GM12878 (cell line): ENCODE measurements at regions not wholly inside any gene's neighbourhood (a gene's known extent, or its start where the extent isn't known, plus 50 kb on each side); places are given as distances from the start of the nearest gene placed in this dataset.

Source experiments
- ATAC-seq: fragments of 200-7000 bp; cut with Tn5 transposase; 3 replicates; pipeline ENCODE4 v1.9.1; 2020; ENCODE audit warnings: mild to moderate bottlenecking, moderate library complexity
- BruUV-seq: library from RNA; stranded (reverse); fragments of 400-500 nt; replicated peaks from 2 replicates; lab custom pipeline; 2021; lab: Mats Ljungman, UMichigan
- CTCF ChIA-PET: fragments of 300-600 bp; sonication (Branson Sonifier 250); formaldehyde crosslinking; extraction: SDS; loops from one replicate; lab custom pipeline; 2021; ENCODE audit warnings: inconsistent platforms; lab: Yijun Ruan, JAX
- POLR2A ChIA-PET: fragments of 350-600 bp; formaldehyde crosslinking; extraction: SDS; loops from one replicate; lab custom pipeline; 2021; ENCODE audit warnings: inconsistent platforms; lab: Charles Lee
- RAD21 ChIA-PET: fragments of 300-600 bp; sonication (Branson Sonifier 250); formaldehyde crosslinking; loops from one replicate; lab custom pipeline; 2023; ENCODE audit warnings: antibody characterized with exemption; ENCODE audit not compliant: unreplicated experiment; lab: Charles Lee
- SMC1A ChIA-PET: fragments of 300-600 bp; sonication (Branson Sonifier 250); formaldehyde crosslinking; loops from one replicate; lab custom pipeline; 2023; ENCODE audit not compliant: unreplicated experiment, uncharacterized antibody; lab: Charles Lee
- DNase-seq: peaks from one replicate; pipeline ENCODE4 v3.0.0-alpha.2; 2011; ENCODE audit warnings: low read depth, low spot score
- FAIRE-seq: peaks from 3 replicates; lab custom pipeline; 2011; peaks lifted over from hg19 to GRCh38; lab: Jason Lieb, UNC
- H2AFZ ChIP-seq: 2 replicates; pipeline ENCODE4 v1.6.0; 2011; ENCODE audit warnings: low read depth, low read length, control low read depth; ENCODE audit not compliant: control insufficient read depth
- H3K27ac ChIP-seq: 2 replicates; pipeline ENCODE4 v1.5.1; 2011; ENCODE audit warnings: control low read depth; ENCODE audit not compliant: control insufficient read depth, insufficient read depth
- H3K27me3 ChIP-seq, 2 experiments: replicated peaks in 1 of 2; 2 replicates each; pipeline versions ENCODE4 v1.6.0 to v1.6.1; 2011; ENCODE audit warnings: low read length in 1 of 2; ENCODE audit not compliant: control insufficient read depth in 2 of 2, insufficient read depth in 2 of 2
- H3K36me3 ChIP-seq, 2 experiments: 2 replicates each; pipeline ENCODE4 v1.5.1; 2011; ENCODE audit warnings: low read length in 1 of 2; ENCODE audit not compliant: control insufficient read depth in 2 of 2, insufficient read depth in 2 of 2
- H3K4me1 ChIP-seq: 2 replicates; pipeline ENCODE4 v1.6.1; 2011; ENCODE audit warnings: mild to moderate bottlenecking, low read length, moderate library complexity, mixed read lengths; ENCODE audit not compliant: control insufficient read depth, insufficient read depth
- H3K4me2 ChIP-seq: 2 replicates; pipeline ENCODE4 v1.6.0; 2011; ENCODE audit warnings: control low read depth; ENCODE audit not compliant: control insufficient read depth, insufficient read depth
- H3K4me3 ChIP-seq: fragments of 200-600 bp; sonication (generic); 2 replicates; pipeline ENCODE4 v1.5.1; 2016
- H3K79me2 ChIP-seq: 2 replicates; pipeline ENCODE4 v1.6.0; 2011; ENCODE audit warnings: low read length; ENCODE audit not compliant: control insufficient read depth, insufficient read depth
- H3K9ac ChIP-seq: 2 replicates; pipeline ENCODE4 v1.8.0; 2011; ENCODE audit warnings: low read length, control low read depth, mixed read lengths; ENCODE audit not compliant: control insufficient read depth, insufficient read depth
- H3K9me3 ChIP-seq: replicated peaks from 3 replicates; pipeline ENCODE4 v1.5.1; 2011; ENCODE audit warnings: mild to moderate bottlenecking, low read length; ENCODE audit not compliant: control insufficient read depth, insufficient read depth
- H4K20me1 ChIP-seq: 2 replicates; pipeline ENCODE4 v1.6.0; 2011; ENCODE audit not compliant: control insufficient read depth, insufficient read depth
- CEBPZ ChIP-seq: fragments of 150-350 bp; IDR thresholded peaks from 2 replicates; pipeline ENCODE4 v1.6.1; 2016; ENCODE audit warnings: low read depth, low read length
- HCFC1 ChIP-seq: fragments of 150-350 bp; IDR thresholded peaks from 2 replicates; pipeline ENCODE4 v1.6.1; 2014; ENCODE audit warnings: low read length
- JUND ChIP-seq: IDR thresholded peaks from 2 replicates; pipeline ENCODE4 v1.6.1; 2012; ENCODE audit warnings: low read depth, mild to moderate bottlenecking, low read length, improper control_type of control experiment, moderate library complexity
- PAX5 ChIP-seq: IDR thresholded peaks from 2 replicates; pipeline ENCODE4 v1.6.1; 2011; ENCODE audit warnings: low read depth, low read length, borderline replicate concordance
- ZNF384 ChIP-seq: IDR thresholded peaks from 2 replicates; pipeline ENCODE4 v1.6.1; 2012; ENCODE audit warnings: low read depth, mild to moderate bottlenecking, low read length, improper control_type of control experiment, borderline replicate concordance
- WGBS: methylation state at CpG from one replicate; pipeline ENCODE4 v1.1.6; 2016; ENCODE audit warnings: low lambda C conversion rate; ENCODE audit not compliant: insufficient replicate concordance, insufficient coverage; ENCODE audit errors: missing lambda C conversion rate; 5-methylcytosine and 5-hydroxymethylcytosine counted together
- in situ Hi-C: fragments of 300-500 bp; cut with MboI; formaldehyde crosslinking; loops from 9 replicates; pipeline ENCODE4 v1.14.3; 2018; ENCODE audit warnings: mixed read lengths
- intact Hi-C: fragments of 100-400 bp; cut with micrococcal nuclease; formaldehyde crosslinking; loops from one replicate; pipeline ENCODE4 v1.14.2; 2022; ENCODE audit not compliant: unreplicated experiment

DNA sequence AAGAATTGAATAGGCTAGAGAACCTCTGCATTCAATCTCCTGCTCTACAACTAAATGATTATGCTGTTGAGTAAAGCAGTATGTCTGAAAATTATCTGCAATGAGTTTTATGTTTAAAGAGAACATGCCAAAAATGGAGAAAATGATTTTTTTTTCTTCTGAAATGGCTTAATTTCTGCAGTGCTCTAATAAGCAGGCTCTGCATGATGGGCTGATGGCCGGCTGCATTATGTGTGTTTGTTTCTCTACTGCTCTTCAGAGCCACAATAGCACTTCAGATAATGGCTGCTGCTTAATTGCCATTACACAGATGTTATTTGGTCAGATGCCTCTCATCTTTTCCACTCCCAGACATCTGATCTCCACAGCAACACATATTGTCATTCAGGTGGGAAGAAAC, 286.4 kb upstream of the DMAC1 start:
- Histone ChIP-seq H4K20me1 (no peaks in the 10 kb centered on the region), H3K4me3 (no peak overlapping the region), H3K27ac (no peak overlapping the region), H3K9ac (no peak overlapping the region), H2AFZ (no peak overlapping the region), H3K79me2 (no peaks in the 10 kb centered on the region), H3K4me2 (no peak overlapping the region), H3K36me3 (no peaks in the 10 kb centered on the region), H3K9me3 (no peaks in the 10 kb centered on the region), H3K4me1 (no peaks in the 10 kb centered on the region), H3K27me3 (no peaks in the 10 kb centered on the region)
- WGBS = 0% methylated on average over 1 of the region's 1 CpG
- CTCF ChIA-PET = no interaction called here
- TF ChIP-seq PAX5 = no peak
- POLR2A ChIA-PET = no interaction called here
- in situ Hi-C loops (no loop called here), intact Hi-C loops (loop anchor here (5.0 to 10.0 kb wide), 2 partner anchors 61 to 239 kb away; no protein-coding TSS in a partner anchor)
- SMC1A ChIA-PET = no interaction called here
- FAIRE-seq (no peak), DNase-seq (no peak), ATAC-seq (no peak)
- no TSS peak for BruUV-seq
- RAD21 ChIA-PET = no interaction called here

DNA sequence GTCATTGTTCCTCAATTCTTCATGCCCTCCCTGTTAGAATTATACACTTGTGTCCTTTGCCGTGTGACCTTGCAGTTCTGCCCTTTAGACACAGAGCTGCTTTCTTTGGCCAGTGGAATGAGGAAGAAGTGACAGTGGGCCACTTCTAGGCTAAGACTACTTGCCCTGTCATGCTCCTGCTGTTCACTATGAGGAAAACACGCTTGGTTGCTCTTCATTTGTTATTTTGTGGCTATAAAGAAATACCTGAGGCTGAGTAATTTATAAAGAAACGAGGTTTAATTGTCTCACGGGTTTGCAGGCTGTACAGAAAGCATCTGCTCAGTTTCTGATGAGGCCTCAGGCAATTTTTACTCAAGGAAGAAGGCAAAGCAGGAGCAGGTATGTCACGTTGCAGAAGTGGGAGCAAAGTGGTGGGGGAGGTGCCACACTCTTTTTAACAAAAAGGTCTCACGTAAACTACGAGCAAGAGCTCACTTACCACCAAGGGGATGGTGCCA, 279.1 kb upstream of the DMAC1 start:
- BruUV-seq = no TSS peak
- no peak for TF ChIP-seq JUND
- no peak for TF ChIP-seq CEBPZ
- no peak for TF ChIP-seq ZNF384
- no peak for TF ChIP-seq HCFC1
- no peaks in the 10 kb centered on the region for H3K9me3 ChIP-seq
- intact Hi-C loops (no loop called here), in situ Hi-C loops (no loop called here)
- no peaks in the 10 kb centered on the region for H4K20me1 ChIP-seq
- ChIA-PET SMC1A (no interaction called here), CTCF (no interaction called here), RAD21 (no interaction called here), POLR2A (no interaction called here)
- no peaks in the 10 kb centered on the region for H3K79me2 ChIP-seq
- H3K4me3 ChIP-seq = no peak overlapping the region
- FAIRE-seq (no peak), DNase-seq (no peak), ATAC-seq (no peak)
- H3K36me3 ChIP-seq = no peaks in the 10 kb centered on the region
- H3K4me2 ChIP-seq = no peak overlapping the region
- no peak overlapping the region for H3K27ac ChIP-seq
- 27% methylated on average over 7 of the region's 7 CpGs for WGBS
- no peak overlapping the region for H2AFZ ChIP-seq
- H3K27me3 ChIP-seq = no peaks in the 10 kb centered on the region
- no peak overlapping the region for H3K9ac ChIP-seq
- H3K4me1 ChIP-seq = no peaks in the 10 kb centered on the region
